ENCODE measurements at regions not wholly inside any gene's neighbourhood (a gene's known extent, or its start where the extent isn't known, plus 50 kb on each side); places are given as distances from the start of the nearest gene placed in this dataset.

DNA sequence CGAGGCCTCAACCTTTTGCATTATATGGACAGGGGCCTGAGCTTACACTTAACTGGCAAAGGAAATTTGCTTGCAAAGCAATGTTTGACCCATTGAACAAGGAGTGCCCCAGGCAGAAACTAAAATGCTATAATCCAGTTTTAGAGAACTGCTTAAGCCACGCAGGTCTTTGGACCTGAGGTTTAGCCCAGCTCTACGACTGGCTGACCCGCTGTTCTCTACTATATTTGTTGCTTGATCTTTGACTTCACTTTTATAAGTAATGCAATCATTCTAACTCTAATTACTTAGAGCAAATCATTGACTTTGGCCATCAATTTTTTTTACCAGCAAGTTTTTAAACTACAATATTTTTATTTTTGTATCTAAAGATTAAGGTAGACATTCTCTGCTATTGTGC is 268.8 kb downstream of the MREG start:
- TF ChIP-seq, protein P1, sequence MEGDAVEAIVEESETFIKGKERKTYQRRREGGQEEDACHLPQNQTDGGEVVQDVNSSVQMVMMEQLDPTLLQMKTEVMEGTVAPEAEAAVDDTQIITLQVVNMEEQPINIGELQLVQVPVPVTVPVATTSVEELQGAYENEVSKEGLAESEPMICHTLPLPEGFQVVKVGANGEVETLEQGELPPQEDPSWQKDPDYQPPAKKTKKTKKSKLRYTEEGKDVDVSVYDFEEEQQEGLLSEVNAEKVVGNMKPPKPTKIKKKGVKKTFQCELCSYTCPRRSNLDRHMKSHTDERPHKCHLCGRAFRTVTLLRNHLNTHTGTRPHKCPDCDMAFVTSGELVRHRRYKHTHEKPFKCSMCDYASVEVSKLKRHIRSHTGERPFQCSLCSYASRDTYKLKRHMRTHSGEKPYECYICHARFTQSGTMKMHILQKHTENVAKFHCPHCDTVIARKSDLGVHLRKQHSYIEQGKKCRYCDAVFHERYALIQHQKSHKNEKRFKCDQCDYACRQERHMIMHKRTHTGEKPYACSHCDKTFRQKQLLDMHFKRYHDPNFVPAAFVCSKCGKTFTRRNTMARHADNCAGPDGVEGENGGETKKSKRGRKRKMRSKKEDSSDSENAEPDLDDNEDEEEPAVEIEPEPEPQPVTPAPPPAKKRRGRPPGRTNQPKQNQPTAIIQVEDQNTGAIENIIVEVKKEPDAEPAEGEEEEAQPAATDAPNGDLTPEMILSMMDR (IDR thresholded peaks at IDR 0.05; ENCODE audit: poor library complexity, severe bottlenecking) = no peak
- TF ChIP-seq MXI1 (conservative IDR thresholded peaks at IDR 0.05; ENCODE audit: poor library complexity, severe bottlenecking) (no peak), EP300 (conservative IDR thresholded peaks at IDR 0.05; ENCODE audit: poor library complexity, severe bottlenecking) (no peak), RAD21 (conservative IDR thresholded peaks at IDR 0.05) (no peak)

Measured in neural cell (in vitro differentiated cells).